A549 (cell line): ENCODE measurements at regions not wholly inside any gene's neighbourhood (a gene's known extent, or its start where the extent isn't known, plus 50 kb on each side); places are given as distances from the start of the nearest gene placed in this dataset.

Experiments used
- CHD2 ChIP-seq: fragments of 150-350 bp; IDR thresholded peaks from 2 replicates; pipeline ENCODE4 v1.6.1; 2014; ENCODE audit warnings: low read length; ENCODE audit not compliant: partially characterized antibody
- CTCF ChIP-seq: fragments of >200 bp; sonication (Bioruptor Twin); formaldehyde crosslinking; IDR thresholded peaks from 3 replicates; pipeline ENCODE4 v1.5.1; 2016
- KDM1A ChIP-seq: fragments of 200-600 bp; sonication (generic); IDR thresholded peaks from 2 replicates; pipeline ENCODE4 v1.6.1; 2016; ENCODE audit warnings: low read depth, mild to moderate bottlenecking
- KDM5A ChIP-seq: fragments of 200-600 bp; sonication (generic); IDR thresholded peaks from 2 replicates; pipeline ENCODE4 v1.6.1; 2016; ENCODE audit warnings: antibody characterized with exemption, mild to moderate bottlenecking
- MAX ChIP-seq: IDR thresholded peaks from 2 replicates; pipeline ENCODE4 v1.6.1; 2012
- PBX3 ChIP-seq: IDR thresholded peaks from 2 replicates; pipeline ENCODE4 v1.6.1; 2012
- REST ChIP-seq: fragments of 200-600 bp; sonication (generic); IDR thresholded peaks from 2 replicates; pipeline ENCODE4 v1.6.1; 2016; ENCODE audit warnings: antibody characterized with exemption, mild to moderate bottlenecking, moderate library complexity

- TF ChIP-seq MAX (no peak), REST (no peak), KDM5A (no peak), CTCF (no peak), CHD2 (no peak), KDM1A (no peak), PBX3 (no peak)
Observed at GRCh38 chr2:149806651-149807050, 219.1 kb upstream of the MMADHC start.
